ENCODE measurements at regions not wholly inside any gene's neighbourhood (a gene's known extent, or its start where the extent isn't known, plus 50 kb on each side); places are given as distances from the start of the nearest gene placed in this dataset.

DNA sequence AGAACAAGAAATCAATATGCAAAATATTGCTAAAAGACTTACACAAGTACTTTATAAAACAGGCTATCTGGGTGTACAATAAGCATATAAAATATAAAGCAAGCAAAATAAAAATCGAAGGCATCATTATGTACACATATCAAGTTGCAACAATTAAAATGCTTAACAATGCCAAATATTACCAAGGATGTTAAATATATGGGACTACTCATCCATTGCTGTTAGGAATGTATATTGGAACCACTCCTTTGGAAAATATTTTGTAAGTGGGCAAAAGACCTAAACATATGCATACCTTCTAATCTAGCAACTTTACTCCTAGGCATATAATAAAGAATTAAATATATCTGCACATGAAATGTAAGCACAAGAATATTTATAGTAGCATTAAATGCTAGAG is 632.6 kb upstream of the COX7C start:
- TF ChIP-seq CBX3 (IDR thresholded peaks at IDR 0.05; ENCODE audit: borderline replicate concordance, low read depth), result no peak
- TF ChIP-seq, protein P1, sequence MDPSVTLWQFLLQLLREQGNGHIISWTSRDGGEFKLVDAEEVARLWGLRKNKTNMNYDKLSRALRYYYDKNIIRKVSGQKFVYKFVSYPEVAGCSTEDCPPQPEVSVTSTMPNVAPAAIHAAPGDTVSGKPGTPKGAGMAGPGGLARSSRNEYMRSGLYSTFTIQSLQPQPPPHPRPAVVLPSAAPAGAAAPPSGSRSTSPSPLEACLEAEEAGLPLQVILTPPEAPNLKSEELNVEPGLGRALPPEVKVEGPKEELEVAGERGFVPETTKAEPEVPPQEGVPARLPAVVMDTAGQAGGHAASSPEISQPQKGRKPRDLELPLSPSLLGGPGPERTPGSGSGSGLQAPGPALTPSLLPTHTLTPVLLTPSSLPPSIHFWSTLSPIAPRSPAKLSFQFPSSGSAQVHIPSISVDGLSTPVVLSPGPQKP (IDR thresholded peaks at IDR 0.05; ENCODE audit: low read depth, low read length), result no peak
- TF ChIP-seq, protein P2, sequence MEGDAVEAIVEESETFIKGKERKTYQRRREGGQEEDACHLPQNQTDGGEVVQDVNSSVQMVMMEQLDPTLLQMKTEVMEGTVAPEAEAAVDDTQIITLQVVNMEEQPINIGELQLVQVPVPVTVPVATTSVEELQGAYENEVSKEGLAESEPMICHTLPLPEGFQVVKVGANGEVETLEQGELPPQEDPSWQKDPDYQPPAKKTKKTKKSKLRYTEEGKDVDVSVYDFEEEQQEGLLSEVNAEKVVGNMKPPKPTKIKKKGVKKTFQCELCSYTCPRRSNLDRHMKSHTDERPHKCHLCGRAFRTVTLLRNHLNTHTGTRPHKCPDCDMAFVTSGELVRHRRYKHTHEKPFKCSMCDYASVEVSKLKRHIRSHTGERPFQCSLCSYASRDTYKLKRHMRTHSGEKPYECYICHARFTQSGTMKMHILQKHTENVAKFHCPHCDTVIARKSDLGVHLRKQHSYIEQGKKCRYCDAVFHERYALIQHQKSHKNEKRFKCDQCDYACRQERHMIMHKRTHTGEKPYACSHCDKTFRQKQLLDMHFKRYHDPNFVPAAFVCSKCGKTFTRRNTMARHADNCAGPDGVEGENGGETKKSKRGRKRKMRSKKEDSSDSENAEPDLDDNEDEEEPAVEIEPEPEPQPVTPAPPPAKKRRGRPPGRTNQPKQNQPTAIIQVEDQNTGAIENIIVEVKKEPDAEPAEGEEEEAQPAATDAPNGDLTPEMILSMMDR (IDR thresholded peaks at IDR 0.05 in 2 of 3, conservative IDR thresholded peaks at IDR 0.05 in 1 of 3; ENCODE audit: control insufficient read depth in 2 of 3, extremely low read depth in 1 of 3, insufficient read depth in 1 of 3, low read depth in 3 of 3, low read length in 3 of 3), result no peak
- TF ChIP-seq ZNF24 (IDR thresholded peaks at IDR 0.05), result no peak
- TF ChIP-seq JUND (IDR thresholded peaks at IDR 0.05; ENCODE audit: low read depth, low read length), result no peak
- TF ChIP-seq NFYB (IDR thresholded peaks at IDR 0.05; ENCODE audit: insufficient read depth, low read depth, low read length), result no peak
- TF ChIP-seq, protein P3, sequence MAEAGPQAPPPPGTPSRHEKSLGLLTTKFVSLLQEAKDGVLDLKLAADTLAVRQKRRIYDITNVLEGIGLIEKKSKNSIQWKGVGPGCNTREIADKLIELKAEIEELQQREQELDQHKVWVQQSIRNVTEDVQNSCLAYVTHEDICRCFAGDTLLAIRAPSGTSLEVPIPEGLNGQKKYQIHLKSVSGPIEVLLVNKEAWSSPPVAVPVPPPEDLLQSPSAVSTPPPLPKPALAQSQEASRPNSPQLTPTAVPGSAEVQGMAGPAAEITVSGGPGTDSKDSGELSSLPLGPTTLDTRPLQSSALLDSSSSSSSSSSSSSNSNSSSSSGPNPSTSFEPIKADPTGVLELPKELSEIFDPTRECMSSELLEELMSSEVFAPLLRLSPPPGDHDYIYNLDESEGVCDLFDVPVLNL (IDR thresholded peaks at IDR 0.05; ENCODE audit: low read depth, low read length), result no peak
- no peak for TF ChIP-seq RELA (IDR thresholded peaks at IDR 0.05; ENCODE audit: borderline replicate concordance, partially characterized antibody)
- TF ChIP-seq CHD1 (IDR thresholded peaks at IDR 0.05; ENCODE audit: low read depth, low read length), result no peak
- TF ChIP-seq, protein P4, sequence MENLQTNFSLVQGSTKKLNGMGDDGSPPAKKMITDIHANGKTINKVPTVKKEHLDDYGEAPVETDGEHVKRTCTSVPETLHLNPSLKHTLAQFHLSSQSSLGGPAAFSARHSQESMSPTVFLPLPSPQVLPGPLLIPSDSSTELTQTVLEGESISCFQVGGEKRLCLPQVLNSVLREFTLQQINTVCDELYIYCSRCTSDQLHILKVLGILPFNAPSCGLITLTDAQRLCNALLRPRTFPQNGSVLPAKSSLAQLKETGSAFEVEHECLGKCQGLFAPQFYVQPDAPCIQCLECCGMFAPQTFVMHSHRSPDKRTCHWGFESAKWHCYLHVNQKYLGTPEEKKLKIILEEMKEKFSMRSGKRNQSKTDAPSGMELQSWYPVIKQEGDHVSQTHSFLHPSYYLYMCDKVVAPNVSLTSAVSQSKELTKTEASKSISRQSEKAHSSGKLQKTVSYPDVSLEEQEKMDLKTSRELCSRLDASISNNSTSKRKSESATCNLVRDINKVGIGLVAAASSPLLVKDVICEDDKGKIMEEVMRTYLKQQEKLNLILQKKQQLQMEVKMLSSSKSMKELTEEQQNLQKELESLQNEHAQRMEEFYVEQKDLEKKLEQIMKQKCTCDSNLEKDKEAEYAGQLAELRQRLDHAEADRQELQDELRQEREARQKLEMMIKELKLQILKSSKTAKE (IDR thresholded peaks at IDR 0.05; ENCODE audit: low read depth, poor library complexity, severe bottlenecking), result no peak
- no peak for TF ChIP-seq EZH2 (IDR thresholded peaks at IDR 0.05; ENCODE audit: borderline replicate concordance, control insufficient read depth, low read depth, low read length)
- no peak for TF ChIP-seq POLR2A (IDR thresholded peaks at IDR 0.05; ENCODE audit: low read depth, low read length)
- TF ChIP-seq, protein P5, sequence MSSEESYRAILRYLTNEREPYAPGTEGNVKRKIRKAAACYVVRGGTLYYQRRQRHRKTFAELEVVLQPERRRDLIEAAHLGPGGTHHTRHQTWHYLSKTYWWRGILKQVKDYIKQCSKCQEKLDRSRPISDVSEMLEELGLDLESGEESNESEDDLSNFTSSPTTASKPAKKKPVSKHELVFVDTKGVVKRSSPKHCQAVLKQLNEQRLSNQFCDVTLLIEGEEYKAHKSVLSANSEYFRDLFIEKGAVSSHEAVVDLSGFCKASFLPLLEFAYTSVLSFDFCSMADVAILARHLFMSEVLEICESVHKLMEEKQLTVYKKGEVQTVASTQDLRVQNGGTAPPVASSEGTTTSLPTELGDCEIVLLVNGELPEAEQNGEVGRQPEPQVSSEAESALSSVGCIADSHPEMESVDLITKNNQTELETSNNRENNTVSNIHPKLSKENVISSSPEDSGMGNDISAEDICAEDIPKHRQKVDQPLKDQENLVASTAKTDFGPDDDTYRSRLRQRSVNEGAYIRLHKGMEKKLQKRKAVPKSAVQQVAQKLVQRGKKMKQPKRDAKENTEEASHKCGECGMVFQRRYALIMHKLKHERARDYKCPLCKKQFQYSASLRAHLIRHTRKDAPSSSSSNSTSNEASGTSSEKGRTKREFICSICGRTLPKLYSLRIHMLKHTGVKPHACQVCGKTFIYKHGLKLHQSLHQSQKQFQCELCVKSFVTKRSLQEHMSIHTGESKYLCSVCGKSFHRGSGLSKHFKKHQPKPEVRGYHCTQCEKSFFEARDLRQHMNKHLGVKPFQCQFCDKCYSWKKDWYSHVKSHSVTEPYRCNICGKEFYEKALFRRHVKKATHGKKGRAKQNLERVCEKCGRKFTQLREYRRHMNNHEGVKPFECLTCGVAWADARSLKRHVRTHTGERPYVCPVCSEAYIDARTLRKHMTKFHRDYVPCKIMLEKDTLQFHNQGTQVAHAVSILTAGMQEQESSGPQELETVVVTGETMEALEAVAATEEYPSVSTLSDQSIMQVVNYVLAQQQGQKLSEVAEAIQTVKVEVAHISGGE (CRISPR knock-in tag; IDR thresholded peaks at IDR 0.05), result no peak
- no peak for TF ChIP-seq BMI1 (IDR thresholded peaks at IDR 0.05; ENCODE audit: borderline replicate concordance)
